Suprapubic skin (tissue), 3 donors: ENCODE measurements at regions not wholly inside any gene's neighbourhood (a gene's known extent, or its start where the extent isn't known, plus 50 kb on each side); places are given as distances from the start of the nearest gene placed in this dataset.

Experiments used
- EP300 ChIP-seq: sonication (generic); formaldehyde crosslinking; IDR thresholded peaks from one replicate; pipeline ENCODE4 v1.6.1; 2017; ENCODE audit warnings: antibody characterized with exemption
- POLR2A ChIP-seq, 2 donors: fragments of 450-650 bp; IDR thresholded peaks; one replicate each; pipeline ENCODE4 v1.6.1; 2017; ENCODE audit warnings: antibody characterized with exemption in 2 of 2, mild to moderate bottlenecking in 2 of 2, moderate library complexity in 2 of 2
- TF ChIP-seq, protein P1 (sequence below), 2 donors: fragments of 200-600 bp in 1 of 2; fragments of 450-650 bp in 1 of 2; sonication (generic) in 1 of 2; IDR thresholded peaks; one replicate each; pipeline ENCODE4 v1.5.1; 2016 to 2019; ENCODE audit warnings: antibody characterized with exemption in 2 of 2, mild to moderate bottlenecking in 1 of 2, moderate library complexity in 1 of 2

DNA sequence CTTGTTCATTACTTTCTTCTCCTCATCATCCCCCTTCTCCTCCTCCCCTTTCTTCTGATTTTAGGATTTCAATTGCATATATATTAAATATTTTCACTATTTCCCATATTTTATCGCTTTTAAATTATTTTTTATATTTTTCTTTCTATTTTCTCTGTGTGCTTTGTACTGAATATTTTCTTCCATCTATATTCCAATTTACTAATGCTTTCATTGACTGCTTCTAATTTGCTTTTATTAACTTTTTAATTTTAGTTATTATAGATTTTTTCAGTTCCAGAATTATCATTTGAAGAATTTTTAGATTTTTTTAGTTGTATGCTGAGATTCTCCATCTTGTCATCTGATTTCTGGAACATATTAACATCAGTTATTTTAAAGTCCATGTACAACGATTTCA is 83.2 kb upstream of the ST3GAL6 start:
- TF ChIP-seq, protein P1, sequence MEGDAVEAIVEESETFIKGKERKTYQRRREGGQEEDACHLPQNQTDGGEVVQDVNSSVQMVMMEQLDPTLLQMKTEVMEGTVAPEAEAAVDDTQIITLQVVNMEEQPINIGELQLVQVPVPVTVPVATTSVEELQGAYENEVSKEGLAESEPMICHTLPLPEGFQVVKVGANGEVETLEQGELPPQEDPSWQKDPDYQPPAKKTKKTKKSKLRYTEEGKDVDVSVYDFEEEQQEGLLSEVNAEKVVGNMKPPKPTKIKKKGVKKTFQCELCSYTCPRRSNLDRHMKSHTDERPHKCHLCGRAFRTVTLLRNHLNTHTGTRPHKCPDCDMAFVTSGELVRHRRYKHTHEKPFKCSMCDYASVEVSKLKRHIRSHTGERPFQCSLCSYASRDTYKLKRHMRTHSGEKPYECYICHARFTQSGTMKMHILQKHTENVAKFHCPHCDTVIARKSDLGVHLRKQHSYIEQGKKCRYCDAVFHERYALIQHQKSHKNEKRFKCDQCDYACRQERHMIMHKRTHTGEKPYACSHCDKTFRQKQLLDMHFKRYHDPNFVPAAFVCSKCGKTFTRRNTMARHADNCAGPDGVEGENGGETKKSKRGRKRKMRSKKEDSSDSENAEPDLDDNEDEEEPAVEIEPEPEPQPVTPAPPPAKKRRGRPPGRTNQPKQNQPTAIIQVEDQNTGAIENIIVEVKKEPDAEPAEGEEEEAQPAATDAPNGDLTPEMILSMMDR (IDR thresholded peaks at IDR 0.05) = no peak
- TF ChIP-seq POLR2A (IDR thresholded peaks at IDR 0.05) (no peak), EP300 (no peak)
